GM18519 (cell line): ENCODE measurements at regions not wholly inside any gene's neighbourhood (a gene's known extent, or its start where the extent isn't known, plus 50 kb on each side); places are given as distances from the start of the nearest gene placed in this dataset.
"Not testable (repeated sequence)": the region's sequence is repeated elsewhere in the genome, so short reads cannot be mapped to it uniquely, and the experiment has no call there.

ENCODE experiments used
- ATAC-seq: cut with Tn5 transposase; IDR thresholded peaks from one replicate; pipeline ENCODE4 v1.9.1; 2021; ENCODE audit warnings: mild to moderate bottlenecking, moderate library complexity; ENCODE audit not compliant: unreplicated experiment, low FRiP score

DNA sequence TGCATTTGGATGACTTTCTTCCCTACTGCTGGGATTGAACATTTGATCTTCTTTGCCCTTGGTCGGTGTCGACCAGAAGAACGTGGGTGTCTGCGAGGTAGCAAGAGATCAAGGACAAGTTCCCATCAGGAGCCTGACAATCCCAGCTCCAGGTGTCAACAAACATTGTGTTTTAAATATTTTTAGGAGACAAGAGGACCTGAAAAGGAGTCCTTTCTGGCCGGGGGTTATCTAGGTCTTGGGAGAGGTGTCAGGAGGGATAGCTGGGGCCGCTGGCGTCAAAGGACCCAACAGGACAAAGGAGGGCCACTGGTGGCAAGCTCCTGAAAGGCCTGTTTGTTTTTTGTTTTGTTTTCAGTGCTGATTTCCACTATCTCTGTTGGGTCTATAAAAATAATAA, 308.4 kb upstream of the ERCC4 start:
- ATAC-seq = no peak

DNA sequence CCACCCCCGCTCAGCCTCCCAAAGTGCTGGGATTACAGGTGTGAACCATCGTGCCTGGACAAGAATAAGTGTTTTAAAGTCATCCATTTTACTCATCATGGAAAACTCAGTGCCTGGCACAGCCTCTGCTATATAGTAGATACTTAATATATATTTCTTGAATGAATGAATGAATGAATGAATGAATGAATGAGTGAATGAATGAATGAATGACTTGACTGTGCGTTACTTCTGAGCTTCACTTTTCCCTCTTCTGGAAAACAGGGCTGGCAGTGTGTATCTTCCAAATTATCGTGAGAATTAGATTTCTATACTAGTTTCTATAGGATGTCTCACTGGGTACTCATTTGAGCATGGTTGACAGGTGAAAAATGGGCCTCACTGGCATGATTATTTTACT, 307.3 kb upstream of the ERCC4 start:
- no peak for ATAC-seq

DNA sequence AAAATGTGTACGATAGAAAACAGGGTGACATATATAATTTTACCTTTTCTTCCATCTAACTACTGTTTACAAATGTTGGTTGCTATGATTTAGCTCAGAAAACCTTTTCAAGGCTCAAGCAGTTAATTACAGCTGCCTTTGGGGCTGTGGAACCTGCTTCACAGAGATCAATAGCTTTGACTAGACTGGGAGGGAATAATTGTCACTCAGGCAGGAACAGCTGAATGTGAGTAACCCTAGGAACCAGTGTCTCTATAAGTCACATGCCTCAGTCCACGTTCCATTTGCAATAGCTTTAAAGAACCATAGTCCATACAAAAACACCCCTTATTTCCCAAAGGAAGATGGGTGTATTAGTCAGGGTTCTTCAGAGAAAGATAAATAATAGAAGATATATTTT, 306.8 kb upstream of the ERCC4 start:
- ATAC-seq = no peak

DNA sequence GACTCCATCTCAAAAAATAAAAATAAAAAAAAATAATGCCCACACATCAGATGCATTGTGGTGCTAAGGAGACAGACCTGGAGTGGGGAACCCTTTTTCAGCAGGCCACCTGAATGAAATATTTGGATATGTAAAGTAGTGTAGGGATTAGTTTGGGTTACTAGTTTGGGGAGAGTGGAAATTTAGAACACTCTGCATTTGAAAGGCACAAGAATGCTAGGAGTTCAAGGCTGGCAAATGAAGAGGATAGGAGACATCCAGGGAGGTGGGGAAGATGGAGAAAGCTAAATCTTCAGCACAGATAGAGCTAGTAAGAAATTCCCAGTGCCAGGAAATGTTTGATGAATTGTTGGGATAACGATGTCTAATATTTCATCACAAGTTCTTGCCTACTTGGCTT, 298.3 kb upstream of the ERCC4 start:
- ATAC-seq = no peak

DNA sequence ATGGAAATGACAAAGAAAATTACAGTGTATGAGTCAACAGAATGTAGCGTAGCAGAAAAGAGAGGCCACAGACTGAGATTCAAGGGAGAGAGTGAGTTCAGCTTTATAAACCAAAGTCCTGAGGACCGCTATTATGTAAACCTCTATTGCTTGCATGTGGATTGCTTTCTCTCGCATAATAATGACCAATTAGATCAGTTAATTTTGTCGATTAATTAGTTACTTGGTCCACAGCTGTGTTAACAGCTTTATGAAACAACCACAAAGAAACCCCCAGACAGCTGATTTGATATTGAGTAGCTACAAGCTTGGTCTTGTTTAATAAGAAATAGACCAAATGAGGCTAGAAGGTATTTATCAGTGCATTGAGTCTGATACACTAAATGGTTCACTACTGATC, 291.8 kb upstream of the ERCC4 start:
- ATAC-seq = no peak

DNA sequence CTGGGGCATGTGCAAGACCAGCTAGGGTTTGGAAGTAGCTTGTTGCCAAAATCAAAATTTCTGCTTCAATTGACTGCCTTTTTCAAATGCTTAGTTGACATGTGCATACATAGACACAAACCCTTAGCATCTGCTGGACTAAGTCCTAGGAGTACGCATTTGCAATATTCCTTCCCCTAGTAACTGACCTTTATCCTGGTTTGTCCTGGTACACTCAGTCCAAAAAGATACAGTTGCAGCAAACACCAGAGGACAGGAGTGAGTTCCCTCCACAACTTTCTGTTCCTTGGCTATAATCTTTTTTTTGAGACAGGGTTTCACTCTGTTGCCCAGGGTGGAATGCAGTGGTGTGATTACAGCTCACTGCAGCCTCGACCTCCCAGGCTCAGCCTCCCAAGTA, 290.2 kb upstream of the ERCC4 start:
- no peak for ATAC-seq

DNA sequence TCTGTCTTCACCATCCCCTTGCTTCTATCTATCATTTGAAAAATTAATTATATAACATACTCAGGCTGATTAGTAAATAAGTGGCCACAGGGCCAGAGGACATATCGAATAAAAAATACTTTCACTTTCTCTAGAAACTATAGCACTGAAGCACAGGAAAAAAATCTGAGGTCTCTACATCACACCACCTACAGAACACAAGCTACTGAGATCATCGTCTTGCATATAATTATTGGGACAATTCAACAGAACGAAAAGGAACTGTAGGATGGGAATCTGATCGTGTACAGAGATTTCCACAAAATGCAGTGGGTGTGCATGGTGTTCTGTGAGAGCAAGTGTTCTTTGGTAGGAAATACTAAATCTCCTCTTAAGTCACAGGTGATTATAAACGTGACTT, 289.6 kb upstream of the ERCC4 start:
- ATAC-seq = no peak

DNA sequence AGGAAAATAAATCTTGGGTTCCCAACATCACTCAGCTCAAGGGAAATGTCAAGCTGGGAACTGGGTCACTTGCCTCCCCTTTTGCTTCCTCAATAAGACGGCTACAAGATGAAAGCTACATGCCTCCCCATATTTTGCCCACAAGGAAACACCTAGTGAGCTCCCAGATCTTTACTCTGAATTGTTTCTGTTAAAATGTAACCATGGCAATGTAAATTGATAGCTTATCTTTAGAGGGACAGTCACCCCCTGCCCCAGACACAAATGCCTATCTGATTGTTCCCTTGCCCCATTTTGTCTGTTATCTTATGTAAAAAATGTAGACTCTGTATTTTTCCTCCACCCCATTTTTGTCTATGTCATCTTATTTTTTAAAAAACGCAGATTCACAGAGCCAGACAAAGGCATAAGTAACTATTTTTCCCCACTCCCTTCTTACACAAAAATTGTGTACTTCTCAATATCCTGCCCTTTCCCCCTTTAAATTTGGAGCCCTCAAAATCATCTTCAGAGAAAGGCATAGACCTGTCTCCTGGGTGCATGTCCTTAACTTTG, 288.7 kb upstream of the ERCC4 start:
- no peak for ATAC-seq

DNA sequence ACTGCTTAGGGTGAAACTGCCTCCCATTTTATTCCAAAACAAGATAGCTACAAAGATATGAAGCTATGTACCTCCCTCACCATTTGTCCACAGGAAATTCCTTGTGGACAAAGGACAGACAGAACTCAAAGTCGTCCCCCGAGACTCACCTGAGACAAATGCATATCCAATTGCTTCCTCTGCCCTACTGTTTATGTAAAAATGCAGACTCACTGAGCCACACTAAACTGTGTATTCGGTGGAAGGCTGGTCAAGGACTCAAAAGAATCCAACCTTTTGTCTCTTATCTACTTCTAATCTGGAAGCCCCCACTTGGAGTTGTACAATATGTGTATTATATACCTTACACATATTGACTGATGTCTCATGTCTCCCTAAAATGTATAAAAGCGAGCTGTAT, 288.0 kb upstream of the ERCC4 start:
- ATAC-seq = no peak

DNA sequence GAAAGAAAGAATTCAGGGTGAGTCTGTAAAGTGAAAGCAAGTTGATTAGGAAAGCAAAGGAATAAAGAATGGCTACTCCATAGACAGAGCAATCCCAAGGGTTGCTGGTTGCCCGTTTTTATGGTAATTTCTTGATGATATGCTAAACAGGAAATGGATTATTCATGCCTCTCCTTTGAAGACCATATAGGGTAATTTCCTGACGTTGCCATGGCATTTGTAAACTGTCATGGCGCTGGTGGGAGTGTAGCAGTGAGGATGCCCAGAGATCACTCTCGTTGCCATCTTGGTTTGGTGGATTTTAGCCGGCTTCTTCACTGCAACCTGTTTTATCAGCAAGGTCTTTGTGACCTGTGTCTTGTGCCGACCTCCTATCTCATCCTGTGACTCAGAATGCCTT, 287.4 kb upstream of the ERCC4 start:
- ATAC-seq = not testable (repeated sequence)

DNA sequence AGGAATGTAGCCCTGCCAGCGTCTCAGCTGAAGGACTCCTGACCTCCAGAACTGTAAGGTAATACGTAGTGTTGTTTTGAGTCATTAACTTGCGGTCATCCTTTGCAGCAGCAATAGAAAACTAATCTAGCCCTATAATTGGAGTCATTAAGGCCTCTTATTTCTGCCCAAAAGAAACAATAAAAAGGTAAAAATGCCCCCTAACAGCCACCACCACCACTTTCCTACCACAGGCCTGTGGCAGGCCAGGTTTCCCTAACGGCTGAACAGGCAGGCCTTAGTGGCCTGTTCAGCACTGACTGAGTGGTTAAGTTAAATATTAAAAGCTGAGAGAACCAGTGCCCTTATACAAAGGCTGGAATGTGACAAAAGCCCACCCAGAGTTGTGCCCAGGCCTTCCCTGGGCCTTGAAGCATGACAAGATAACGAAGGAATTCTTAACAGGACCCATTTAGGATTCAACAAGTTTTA, 286.5 kb upstream of the ERCC4 start:
- ATAC-seq = no peak

DNA sequence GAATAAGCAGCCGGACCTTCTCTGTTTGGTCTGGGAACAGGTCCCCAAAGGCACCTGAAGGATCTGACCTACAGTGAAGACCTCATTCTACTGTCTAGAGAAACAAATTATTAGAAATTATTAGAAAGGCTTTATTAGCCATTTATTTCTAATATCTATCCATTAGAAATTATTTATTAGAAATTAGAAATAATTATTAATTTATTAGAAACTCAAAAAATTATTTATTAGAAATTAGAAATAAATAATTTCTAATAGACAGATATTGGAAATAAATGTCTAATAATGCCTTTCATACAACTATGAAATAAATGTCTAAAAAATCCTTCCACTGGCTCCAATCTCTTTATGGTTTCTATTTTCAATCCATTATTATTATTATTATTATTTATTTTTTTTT, 285.7 kb upstream of the ERCC4 start:
- ATAC-seq = no peak

DNA sequence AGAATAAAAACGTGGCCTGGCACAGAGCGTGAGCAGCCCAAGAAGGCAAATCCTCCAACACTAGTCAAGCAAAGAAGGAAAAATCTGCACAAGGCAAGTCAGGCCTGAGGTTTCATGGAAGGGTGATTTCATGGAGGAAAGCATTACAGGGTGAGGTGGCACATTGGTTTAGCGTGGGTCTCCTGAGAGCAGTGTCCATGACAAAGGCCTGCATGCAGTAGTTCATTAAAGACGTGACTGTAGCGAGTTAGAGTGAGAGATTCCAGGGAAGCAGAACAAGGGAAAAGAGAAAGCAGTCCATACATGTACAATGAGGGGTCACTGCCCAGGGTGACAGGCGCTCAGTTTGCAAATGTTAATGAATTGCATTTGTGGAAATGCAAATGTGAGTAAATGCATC, 285.0 kb upstream of the ERCC4 start:
- ATAC-seq = no peak

DNA sequence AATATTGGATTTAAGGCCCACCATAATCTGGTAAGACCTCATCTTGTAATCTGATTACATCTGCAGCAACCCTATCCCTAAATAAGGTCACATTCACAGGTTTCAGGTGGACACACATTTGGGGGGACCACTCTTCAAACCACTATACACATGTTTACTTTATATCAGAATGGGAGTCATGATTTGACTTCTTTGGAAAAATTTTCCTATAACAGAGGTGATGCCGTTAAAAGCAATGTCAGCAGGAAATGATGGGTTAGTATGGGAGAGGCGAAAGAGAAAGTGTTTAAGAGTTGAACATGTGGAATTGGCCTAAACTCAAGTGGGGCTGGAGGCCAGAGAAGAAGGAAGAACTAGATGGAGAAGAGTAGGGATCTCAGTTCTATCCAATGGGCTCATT, 281.7 kb upstream of the ERCC4 start:
- no peak for ATAC-seq

DNA sequence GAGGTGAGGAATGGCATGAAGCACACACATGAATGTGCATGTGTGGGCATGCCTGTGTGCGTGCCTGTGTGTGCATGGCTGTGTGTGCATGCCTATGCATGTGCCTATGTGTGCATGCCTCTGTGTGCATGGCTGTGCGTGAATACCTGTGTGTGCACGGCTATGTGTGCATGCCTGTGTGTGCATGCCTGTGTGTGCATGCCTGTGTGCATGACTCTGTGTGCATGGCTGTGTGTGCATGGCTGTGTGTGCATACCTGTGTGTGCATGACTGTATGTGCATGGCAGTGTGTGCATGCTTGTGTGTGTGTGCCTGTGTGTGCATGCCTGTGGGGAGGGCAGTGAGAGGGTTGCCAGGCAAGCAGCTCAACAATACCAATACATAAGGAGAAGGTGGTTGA, 276.5 kb upstream of the ERCC4 start:
- no peak for ATAC-seq

DNA sequence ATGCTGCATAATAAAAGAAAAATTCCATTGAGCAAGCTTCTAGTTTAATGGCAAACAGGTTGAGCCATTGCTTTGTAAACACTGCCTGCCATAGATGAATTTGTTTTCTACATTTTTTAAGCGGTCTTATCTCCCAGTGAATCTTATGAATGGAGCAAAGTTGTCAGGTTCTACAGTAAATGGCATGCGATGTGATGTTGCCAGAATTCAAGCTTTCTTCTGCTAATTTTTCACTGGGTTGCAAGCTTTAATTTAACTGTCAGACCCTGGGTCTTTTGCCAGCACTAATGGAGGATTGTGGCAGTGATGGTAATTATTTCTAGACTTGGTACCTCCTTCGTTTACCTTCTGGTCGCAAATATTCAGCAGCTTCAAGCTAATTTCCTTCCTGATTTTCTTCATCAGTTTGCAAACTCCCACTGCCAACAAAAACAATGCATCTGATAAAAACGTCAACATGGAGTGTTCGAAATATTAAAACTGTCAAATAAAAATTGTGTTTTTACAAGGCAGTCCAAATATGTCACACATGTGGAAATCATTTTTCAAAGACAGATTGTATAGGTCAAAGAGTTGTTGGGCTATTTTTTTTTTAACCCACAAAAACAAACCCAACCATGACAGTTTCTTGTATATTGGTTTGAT, 274.2 kb upstream of the ERCC4 start:
- no peak for ATAC-seq

DNA sequence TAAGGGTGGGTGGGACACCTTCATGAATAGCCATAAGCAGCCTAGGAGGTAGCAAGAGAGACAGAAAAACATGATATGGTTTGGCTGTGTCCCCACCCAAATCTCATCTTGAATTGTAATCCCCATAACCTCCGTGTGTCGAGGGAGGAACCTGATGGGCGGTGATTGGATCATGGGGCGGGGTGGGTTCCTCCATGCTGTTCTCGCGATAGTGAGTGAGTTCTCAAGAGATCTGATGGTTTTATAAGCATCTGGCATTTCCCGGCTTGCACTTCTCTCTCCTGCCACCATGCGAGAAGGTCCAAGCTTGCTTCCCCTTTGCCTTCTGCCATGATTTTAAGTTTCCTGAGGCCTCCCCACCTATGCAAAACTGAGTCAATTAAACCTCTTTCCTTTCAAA, 259.1 kb upstream of the ERCC4 start:
- ATAC-seq = no peak

DNA sequence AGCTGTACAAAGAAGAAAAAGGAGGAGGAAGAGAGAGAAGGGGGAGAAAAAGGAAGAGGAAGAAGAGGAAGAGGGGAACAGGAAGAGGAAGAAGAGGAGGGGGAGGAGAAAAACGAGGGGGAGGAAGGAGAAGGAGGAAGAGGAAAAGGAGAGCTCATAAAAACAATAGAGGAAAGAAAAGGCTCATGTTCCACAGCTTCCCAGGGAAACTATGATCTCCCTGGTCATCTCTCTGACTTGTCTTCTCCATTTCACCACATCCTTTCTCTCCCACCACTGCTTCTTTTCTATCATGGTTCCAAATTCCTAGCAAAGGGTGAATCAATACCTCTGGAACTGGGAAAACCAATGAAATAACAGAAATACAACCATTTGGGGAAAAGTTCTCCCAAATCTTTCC, 254.1 kb upstream of the ERCC4 start:
- no peak for ATAC-seq

DNA sequence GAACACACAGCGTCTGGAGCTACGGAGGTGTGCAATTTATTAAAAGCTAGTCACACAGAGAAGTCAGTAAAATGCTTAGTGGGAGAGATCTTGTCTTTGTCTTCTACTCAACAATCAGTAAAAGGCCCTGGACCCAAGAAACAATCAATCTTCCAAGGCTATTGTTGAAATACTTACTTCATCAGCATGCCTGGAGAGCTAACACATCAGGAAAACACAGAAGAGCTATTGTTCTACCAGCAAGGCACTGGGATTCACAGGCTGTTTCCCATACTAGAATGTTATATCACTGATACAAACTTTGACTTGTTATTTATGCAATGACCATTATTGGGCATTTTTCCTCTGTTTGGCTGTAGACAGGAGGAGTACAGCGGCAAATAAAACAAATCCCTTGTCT, 247.8 kb upstream of the ERCC4 start:
- no peak for ATAC-seq

DNA sequence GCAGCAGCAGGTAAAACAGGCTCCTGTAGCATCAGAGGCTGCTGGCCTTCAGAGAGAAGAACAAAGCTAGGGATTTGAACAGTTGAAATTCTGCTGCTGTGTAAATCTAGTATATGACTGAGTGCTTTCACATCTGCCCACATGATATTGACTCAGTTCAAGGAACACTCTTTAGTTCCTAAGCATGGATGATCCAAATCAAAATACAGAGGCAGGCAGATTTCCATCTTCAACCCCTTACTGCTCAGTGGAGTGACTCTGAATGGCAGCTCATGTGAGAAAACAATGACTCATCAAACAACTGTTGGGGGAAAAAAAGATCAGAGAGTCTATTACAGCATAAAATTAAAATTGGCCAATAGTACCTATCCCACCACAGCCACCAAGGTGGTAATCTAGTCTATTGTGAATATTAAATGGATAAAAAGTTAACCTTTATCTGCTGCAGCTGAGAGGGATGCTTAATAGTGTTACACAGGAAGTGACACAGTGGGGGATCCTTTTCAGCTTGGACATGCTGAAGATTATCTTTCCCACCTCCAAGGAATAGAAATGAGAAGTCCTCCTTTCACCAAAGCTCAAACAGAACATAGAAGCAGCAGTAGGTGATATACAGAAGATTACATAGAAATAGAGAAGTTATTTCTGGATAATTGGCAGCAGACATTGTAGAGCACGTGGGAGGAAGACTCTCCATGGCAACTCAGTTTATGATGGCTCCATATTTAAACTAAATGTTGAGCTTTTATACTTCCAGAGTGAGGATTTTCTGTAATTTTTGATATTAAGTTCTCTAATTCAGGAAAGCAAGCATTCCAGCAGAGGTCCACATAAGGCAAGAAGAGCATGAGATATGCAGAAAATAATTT, 239.7 kb upstream of the ERCC4 start:
- no peak for ATAC-seq

DNA sequence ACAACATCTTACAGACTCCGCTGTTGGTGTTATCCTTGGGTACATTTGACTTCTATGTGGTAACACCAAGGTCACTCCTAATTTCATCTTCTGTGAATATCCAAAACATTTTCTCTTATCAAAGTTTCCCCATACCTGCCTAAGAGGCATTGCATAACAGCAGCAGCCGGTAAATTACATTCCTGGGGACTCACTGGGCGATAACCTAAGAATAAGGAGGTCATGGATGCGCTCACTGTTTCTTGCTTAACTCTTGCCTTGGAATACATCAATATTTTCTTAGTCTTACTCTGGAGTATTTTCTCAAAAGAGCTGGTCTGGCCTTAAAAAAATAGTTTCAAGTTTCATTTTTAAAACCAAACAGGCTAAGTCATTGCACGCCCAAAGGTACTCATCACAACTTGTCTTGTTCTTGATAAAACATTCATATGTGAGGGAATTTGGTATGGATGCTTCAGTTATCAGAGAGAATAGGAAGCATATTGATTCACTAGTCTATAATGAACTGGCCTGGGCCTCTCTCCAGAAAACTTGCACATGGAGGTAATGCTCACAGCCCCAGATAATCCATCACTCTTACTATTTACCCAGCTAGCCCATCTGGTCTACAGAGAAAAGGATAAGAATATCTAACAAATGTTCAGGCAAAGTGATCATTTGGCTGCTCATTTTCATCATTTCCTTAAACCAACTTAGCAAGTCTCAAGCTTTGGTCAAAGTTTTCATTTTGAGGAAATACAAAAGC, 235.0 kb upstream of the ERCC4 start:
- no peak for ATAC-seq
